Sigmoid colon (tissue), 6 donors: ENCODE measurements at regions not wholly inside any gene's neighbourhood (a gene's known extent, or its start where the extent isn't known, plus 50 kb on each side); places are given as distances from the start of the nearest gene placed in this dataset.

ENCODE experiments used
- DNase-seq: peaks from one replicate; pipeline ENCODE4 v3.0.0-alpha.2; 2019
- H3K27ac ChIP-seq, 4 donors: fragments of 200-600 bp; sonication (generic); one replicate each; pipeline ENCODE4 v1.5.1; 2016 to 2019; ENCODE audit warnings: mild to moderate bottlenecking in 1 of 4
- H3K27me3 ChIP-seq, 3 donors: fragments of 200-600 bp; sonication (generic); one replicate each; pipeline ENCODE4 v1.5.1; 2019; ENCODE audit warnings: mild to moderate bottlenecking in 1 of 3
- H3K36me3 ChIP-seq, 4 donors: fragments of 200-600 bp; sonication (generic); one replicate each; pipeline ENCODE4 v1.5.1; 2016 to 2019
- H3K4me1 ChIP-seq, 4 donors: fragments of 200-600 bp; sonication (generic); one replicate each; pipeline ENCODE4 v1.5.1; 2017 to 2019
- H3K4me3 ChIP-seq, 4 donors: fragments of 200-600 bp; sonication (generic); one replicate each; pipeline ENCODE4 v1.5.1; 2017 to 2019; ENCODE audit warnings: mild to moderate bottlenecking in 2 of 4, moderate library complexity in 1 of 4
- H3K9me3 ChIP-seq, 4 donors: fragments of 200-600 bp in 3 of 4; sonication (generic) in 3 of 4; one replicate each; pipeline versions ENCODE4 v1.5.1 to v1.6.1; 2013 to 2019
- CTCF ChIP-seq, 4 experiments: fragments of 450-650 bp in 3 of 4; fragments of 200-600 bp in 1 of 4; IDR thresholded peaks; one replicate each; pipeline ENCODE4 v1.5.1; 2016 to 2019; ENCODE audit warnings: antibody characterized with exemption in 4 of 4, mild to moderate bottlenecking in 3 of 4, moderate library complexity in 2 of 4
- EP300 ChIP-seq, 4 donors: sonication (generic); formaldehyde crosslinking; IDR thresholded peaks; one replicate each; pipeline ENCODE4 v1.6.1; 2017; ENCODE audit warnings: antibody characterized with exemption in 4 of 4
- POLR2A ChIP-seq, 2 donors: fragments of 450-650 bp; IDR thresholded peaks; one replicate each; pipeline ENCODE4 v1.6.1; 2016; ENCODE audit warnings: antibody characterized with exemption in 2 of 2, mild to moderate bottlenecking in 2 of 2, moderate library complexity in 2 of 2
- POLR2AphosphoS5 ChIP-seq, 4 donors: sonication (generic); formaldehyde crosslinking; IDR thresholded peaks; one replicate each; pipeline ENCODE4 v1.6.1; 2017; ENCODE audit warnings: antibody characterized with exemption in 4 of 4
- WGBS, 2 donors: extraction: QIAGEN DNeasy Blood & Tissue Kit; methylation state at CpG; one replicate each; pipeline ENCODE4 v1.1.7; 2013; 5-methylcytosine and 5-hydroxymethylcytosine counted together
- intact Hi-C: fragments of 100-400 bp; cut with DNase I; formaldehyde crosslinking; loops from one replicate; pipeline ENCODE4 v1.15.1; 2023
- donor health status: healthy with polysubstance abuse.
- donor health status: healthy.

GRCh38 chr14:99080306-99080705 is 191.7 kb downstream of the BCL11B start:
- Histone ChIP-seq H3K27ac (no peak overlapping the region), H3K9me3 (peaks cover 0 to 11% (median 1%) of the 10 kb centered on the region in 4 donors), H3K4me3 (no peak overlapping the region), H3K36me3 (no peaks in the 10 kb centered on the region), H3K27me3 (no peaks in the 10 kb centered on the region), H3K4me1 (no peaks in the 10 kb centered on the region)
- no peak for DNase-seq
- WGBS, 2 donors: 80 to 86% methylated on average over 3 of the region's 3 CpGs
- TF ChIP-seq EP300 (IDR thresholded peaks at IDR 0.05) (no peak), POLR2A (IDR thresholded peaks at IDR 0.05) (no peak), POLR2AphosphoS5 (IDR thresholded peaks at IDR 0.05) (no peak), CTCF (IDR thresholded peaks at IDR 0.05) (no peak)
- intact Hi-C loops: no loop called here

GRCh38 chr14:99081156-99081765 is 190.7 kb downstream of the BCL11B start:
- intact Hi-C loops: no loop called here

GRCh38 chr14:99081880-99082279 is 190.1 kb downstream of the BCL11B start:
- no peak for TF ChIP-seq EP300 (IDR thresholded peaks at IDR 0.05)
- TF ChIP-seq POLR2AphosphoS5 (IDR thresholded peaks at IDR 0.05): no peak
- TF ChIP-seq POLR2A (IDR thresholded peaks at IDR 0.05): no peak
- no peak for TF ChIP-seq CTCF (IDR thresholded peaks at IDR 0.05)
- WGBS, 2 donors: 86 to 87% methylated on average over 2 of the region's 2 CpGs
- no peaks in the 10 kb centered on the region for H3K27me3 ChIP-seq

More at GRCh38 chr14:99081156-99081765, 190.7 kb downstream of the BCL11B start:
- TF ChIP-seq POLR2AphosphoS5 (IDR thresholded peaks at IDR 0.05) (no peak), CTCF (IDR thresholded peaks at IDR 0.05) (no peak), POLR2A (IDR thresholded peaks at IDR 0.05) (no peak), EP300 (IDR thresholded peaks at IDR 0.05) (no peak)
- Histone ChIP-seq H3K27me3 (no peaks in the 10 kb centered on the region), H3K4me1 (no peaks in the 10 kb centered on the region), H3K4me3 (no peak overlapping the region), H3K27ac (no peak overlapping the region), H3K36me3 (no peaks in the 10 kb centered on the region), H3K9me3 (peaks cover 0 to 11% (median 1%) of the 10 kb centered on the region in 4 donors)
- DNase-seq: no peak
- 87 to 91% methylated on average over 9 of the region's 9 CpGs for whole genome bisulfite sequencing, 2 donors

GRCh38 chr14:99093532-99094517 is 178.2 kb downstream of the BCL11B start:
- peaks cover 0 to 3% (median 0%) of the 10 kb centered on the region in 4 donors for H3K9me3 ChIP-seq
- H3K4me3 ChIP-seq: no peak overlapping the region
- TF ChIP-seq POLR2A (IDR thresholded peaks at IDR 0.05) (no peak), CTCF (IDR thresholded peaks at IDR 0.05) (no peak), POLR2AphosphoS5 (IDR thresholded peaks at IDR 0.05) (no peak), EP300 (IDR thresholded peaks at IDR 0.05) (no peak)
- no peaks in the 10 kb centered on the region for H3K4me1 ChIP-seq
- no peaks in the 10 kb centered on the region for H3K27me3 ChIP-seq
- no peak for DNase-seq
- intact Hi-C loops: no loop called here
- H3K36me3 ChIP-seq: no peaks in the 10 kb centered on the region
- no peak overlapping the region for H3K27ac ChIP-seq
- whole genome bisulfite sequencing, 2 donors: 76 to 84% methylated on average over 17 of the region's 17 CpGs

More at GRCh38 chr14:99081880-99082279, 190.1 kb downstream of the BCL11B start:
- no peaks in the 10 kb centered on the region for H3K4me1 ChIP-seq
- H3K9me3 ChIP-seq: peaks cover 0 to 11% (median 1%) of the 10 kb centered on the region in 4 donors
- no peaks in the 10 kb centered on the region for H3K36me3 ChIP-seq
- H3K4me3 ChIP-seq: no peak overlapping the region
- no peak for DNase-seq
- no peak overlapping the region for H3K27ac ChIP-seq
- intact Hi-C loops: no loop called here
